NCI-H1930 (cell line): ENCODE measurements at regions not wholly inside any gene's neighbourhood (a gene's known extent, or its start where the extent isn't known, plus 50 kb on each side); places are given as distances from the start of the nearest gene placed in this dataset.
"Not testable (repeated sequence)": the region's sequence is repeated elsewhere in the genome, so short reads cannot be mapped to it uniquely, and the experiment has no call there.

Experiments used
- DNase-seq, 2 experiments: peaks; one replicate each; lab custom pipeline; 2025; lab: John Stamatoyannopoulos, UW

GRCh38 chr17:36845916-36846315 lies 91.4 kb upstream of the LHX1 start:
- DNase-seq, result no peak

GRCh38 chr17:36846410-36847292 lies 90.6 kb upstream of the LHX1 start:
- DNase-seq, result no peak

DNA sequence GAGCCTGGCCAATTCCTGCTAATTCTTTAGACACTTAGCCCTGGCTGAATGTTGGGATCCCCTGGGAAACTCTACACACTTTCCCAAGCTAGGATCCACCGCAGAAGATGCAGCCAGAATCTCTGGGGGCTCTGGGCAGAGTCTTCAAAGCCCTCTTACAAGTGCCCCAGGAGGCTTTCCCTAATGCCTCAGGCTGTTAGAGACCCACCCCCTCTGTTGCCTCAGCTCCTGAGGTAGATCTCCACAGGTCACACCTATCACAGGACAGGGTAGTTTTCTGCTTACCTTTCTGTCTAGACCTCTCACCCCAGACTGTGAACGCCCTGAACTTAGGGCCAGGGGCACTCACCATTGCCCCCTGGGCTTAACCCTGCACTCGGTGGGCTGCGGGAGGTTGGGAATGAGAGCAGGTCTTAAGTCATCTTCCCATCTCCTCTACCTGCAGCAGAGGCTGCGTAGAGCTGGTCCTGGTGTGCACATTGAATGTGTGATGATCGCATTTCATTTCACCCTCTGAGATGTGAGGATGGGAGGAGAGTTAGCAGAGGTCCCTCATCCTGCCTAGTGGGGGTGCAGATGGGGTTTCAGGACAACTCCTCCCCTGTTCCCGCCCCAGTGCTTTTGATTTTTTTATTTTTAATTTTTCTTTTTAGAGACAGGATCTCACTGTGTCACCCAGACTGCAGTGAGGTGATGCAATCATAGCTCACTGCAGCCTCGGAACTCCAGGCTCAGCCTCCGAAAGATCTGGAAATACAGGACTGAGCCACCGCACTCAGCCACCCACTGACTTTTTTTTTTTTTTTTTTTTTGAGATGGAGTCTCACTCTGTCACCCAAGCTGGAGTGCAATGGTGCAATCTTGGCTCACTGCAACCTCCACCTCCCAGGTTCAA lies 89.0 kb upstream of the LHX1 start:
- no peak for DNase-seq

GRCh38 chr17:36849020-36849419 lies 88.3 kb upstream of the LHX1 start:
- DNase-seq, result not testable (repeated sequence)

- no peak for DNase-seq
Observed at GRCh38 chr17:36849871-36850348, 87.4 kb upstream of the LHX1 start.

DNA sequence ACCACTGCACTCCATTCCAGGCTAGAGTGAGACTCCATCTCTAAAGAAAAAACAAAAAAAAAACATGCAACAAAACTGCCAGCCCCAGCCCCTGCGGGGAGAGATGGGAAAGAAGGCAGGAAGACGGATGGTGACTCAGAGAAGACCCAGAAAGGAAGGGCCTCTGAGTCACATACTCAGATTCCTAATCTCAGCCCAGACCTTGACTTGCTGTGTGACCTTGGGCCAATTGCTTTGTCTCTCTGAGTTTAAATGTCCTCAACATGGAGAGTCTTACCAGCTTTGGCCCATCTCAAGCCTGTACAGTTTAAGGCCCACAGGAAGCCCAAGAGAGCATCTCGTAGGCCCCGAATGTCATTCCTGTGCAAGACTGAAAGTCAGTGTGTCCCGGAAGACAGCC lies 86.5 kb upstream of the LHX1 start:
- DNase-seq, result no peak

- no peak for DNase-seq
Observed at GRCh38 chr17:36851250-36851649, 86.0 kb upstream of the LHX1 start.

GRCh38 chr17:36852478-36852877 lies 84.8 kb upstream of the LHX1 start:
- not testable (repeated sequence) for DNase-seq

GRCh38 chr17:36854982-36855381 lies 82.3 kb upstream of the LHX1 start:
- DNase-seq, result no peak

- DNase-seq, result no peak
Observed at GRCh38 chr17:36855459-36855858, 81.8 kb upstream of the LHX1 start.

DNA sequence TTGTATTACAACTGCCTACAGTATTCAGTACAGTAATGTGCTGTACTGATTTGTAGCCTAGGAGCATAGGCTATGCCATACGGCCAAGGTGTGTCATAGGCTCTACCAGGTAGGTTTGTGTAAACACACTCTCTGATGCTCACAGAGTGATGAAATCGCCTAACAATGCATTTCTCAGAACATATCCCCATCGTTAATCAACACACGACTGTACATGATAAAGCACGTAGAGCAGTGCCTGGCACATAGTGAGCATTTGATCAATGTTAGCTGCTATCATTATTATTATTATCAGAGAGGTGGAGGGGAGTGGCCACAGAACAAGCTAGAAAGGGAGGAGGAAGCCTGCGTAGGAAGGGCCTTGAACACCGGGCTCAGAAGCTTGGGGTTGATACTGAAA lies 81.1 kb upstream of the LHX1 start:
- no peak for DNase-seq

GRCh38 chr17:36856903-36857381 lies 80.3 kb upstream of the LHX1 start:
- no peak for DNase-seq

DNA sequence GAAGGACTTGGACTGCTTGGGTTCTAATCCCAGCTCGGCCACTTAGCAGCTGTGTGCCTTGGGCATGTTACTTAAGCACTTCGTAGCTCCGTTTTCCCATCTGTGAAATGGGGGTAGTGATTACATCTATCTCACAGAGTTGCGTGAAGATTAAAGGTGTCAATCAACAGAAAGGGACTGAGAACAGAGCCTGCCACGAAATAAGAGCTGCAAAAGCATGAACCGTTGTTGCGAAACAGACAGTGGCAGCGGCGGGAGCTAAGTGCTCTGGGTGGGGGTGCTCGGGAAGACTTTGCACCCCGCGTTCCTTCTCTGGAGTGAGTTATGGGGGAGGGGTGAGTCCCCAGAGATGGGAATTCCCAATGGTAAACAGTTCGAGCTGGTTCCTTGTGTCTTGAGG lies 79.6 kb upstream of the LHX1 start:
- no peak for DNase-seq

DNA sequence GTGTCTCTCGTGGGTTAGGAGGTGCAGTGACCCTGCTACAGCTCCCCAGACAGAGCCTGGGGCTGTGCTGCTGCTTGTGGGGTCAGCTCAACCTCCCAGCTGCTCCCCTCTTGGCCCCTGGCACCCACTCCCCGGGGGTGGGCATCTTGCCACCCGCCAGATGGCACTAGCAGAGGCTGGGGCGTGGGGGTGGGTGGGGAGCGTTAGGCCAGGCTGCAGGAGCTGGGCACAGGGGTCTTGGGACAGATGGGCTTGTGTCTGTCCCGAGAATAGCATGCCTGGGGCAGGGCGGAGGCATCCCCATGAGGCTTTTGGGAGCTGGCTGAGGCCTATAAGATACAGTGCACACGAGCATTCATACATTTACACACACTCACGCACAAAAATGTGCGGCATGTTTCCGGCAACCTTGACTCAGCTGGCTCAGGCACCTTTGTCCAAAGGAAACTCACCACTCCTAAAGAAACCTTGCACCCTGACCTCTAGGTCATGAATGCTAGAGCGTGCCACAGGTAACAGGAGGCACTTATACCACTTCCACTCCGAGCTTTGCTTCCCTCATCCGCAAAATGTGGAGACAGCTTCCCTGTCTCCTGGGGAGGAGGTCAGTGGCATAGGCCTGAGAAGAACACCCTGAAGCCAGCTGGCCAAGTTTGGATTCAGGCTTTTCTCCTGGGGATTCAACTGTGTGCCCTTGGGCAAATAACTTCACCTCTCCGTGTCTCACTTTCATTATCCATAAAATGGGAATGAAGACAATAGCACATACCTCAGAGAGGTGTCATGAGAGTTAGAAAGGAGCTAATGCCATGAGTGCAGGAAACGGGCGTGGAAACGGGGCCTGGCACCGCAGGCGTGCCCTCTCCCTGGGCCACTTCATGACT lies 78.9 kb upstream of the LHX1 start:
- no peak for DNase-seq

DNA sequence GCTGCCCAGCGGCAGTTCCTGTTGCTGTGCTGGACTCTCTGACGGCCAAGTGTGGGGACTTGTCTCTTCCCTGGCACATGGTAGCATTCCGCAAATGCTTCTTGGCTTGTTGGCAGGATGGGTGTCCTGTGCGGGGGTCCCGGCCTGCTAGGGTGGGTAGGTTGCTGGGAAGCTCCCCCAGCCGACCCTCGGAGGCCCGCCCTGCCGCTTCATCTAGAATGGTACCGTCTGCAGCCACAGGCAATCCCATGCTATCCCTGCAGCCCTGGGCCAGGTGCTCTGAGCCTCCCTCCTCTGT lies 78.3 kb upstream of the LHX1 start:
- DNase-seq, result no peak

- no peak for DNase-seq
Observed at GRCh38 chr17:36859706-36860105, 77.6 kb upstream of the LHX1 start.

GRCh38 chr17:36861531-36861930 lies 75.7 kb upstream of the LHX1 start:
- DNase-seq, result no peak

GRCh38 chr17:36862116-36862920 lies 75.0 kb upstream of the LHX1 start:
- DNase-seq, result no peak

GRCh38 chr17:36863131-36863530 lies 74.1 kb upstream of the LHX1 start:
- no peak for DNase-seq

DNA sequence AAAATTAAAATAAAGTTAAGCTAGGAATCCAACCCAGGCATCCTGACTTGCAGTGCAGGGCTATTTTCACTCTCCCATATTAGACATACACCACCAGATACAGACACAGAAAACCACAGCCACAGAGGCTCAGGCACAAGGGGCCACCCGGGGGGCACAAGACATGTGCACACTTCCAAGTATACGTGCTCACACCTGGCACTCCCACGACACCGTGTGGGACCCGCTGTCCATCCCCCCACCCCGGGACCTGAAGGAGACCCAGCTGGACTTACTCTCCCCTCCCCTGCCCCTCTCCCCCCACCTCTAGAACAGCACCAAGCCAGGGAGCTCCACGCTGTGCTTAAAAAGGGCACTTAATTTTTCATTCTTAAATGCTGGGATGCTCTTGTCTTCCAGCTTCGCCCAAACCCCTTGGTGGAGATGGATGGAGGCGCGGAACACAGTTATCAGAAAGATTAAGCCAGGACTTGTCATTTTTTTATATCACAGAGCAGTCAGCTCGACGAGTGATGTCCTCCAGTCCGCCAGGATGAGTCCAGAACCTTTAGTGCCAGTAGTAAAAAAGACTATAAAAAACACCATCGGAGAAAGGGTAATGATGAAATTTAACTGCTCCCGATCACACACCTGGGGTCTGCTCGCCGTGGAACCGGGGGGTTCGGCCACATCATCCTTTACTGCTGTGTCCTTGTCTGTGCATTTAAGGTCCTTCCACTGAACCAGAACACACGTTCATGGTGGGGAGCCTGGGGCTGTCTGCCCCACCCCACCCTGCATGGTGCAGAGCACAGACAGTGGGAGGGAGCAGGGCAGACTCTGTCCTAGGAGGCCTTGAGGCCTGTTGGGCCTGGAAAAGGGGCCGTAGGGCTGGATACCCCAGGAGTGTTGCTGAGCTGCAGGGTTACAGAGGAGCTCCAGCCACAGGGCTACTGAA lies 73.3 kb upstream of the LHX1 start:
- no peak for DNase-seq
